ENCODE measurements at regions not wholly inside any gene's neighbourhood (a gene's known extent, or its start where the extent isn't known, plus 50 kb on each side); places are given as distances from the start of the nearest gene placed in this dataset.

DNA sequence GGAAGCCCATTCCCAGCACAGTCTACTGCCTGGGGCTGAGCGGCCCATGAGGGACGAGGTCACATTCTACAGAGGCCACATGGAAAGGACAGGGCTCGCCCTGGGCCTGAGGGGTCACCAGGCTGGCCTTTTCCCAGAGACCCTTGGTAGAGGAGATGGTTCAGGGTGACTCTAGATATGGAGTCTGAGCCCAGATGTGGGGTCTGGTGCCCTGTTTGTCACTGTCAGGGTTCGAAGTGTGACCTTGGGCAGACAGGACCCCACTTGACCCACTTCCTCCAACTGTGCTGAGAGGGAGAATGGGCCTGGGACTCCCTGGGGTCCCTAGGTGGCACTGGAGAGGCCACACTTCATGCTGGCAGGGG, 81.0 kb downstream of the MYEOV start:
- no peaks in the 10 kb centered on the region for H3K79me1 ChIP-seq (ENCODE audit: low read depth in 1 of 2, low read length in 2 of 2)
- peaks cover 1% of the 10 kb centered on the region; the same call in 1 of the 2 replicates for H3K9me3 ChIP-seq (ENCODE audit: control insufficient read depth, insufficient read depth, low read length)
- H4K91ac ChIP-seq (ENCODE audit: insufficient read depth, low read depth, low read length) = no peak overlapping the region
- BruUV-seq (replicated peaks) = no TSS peak
- H3K36me3 ChIP-seq (ENCODE audit: control insufficient read depth, insufficient read depth, low read length) = no peaks in the 10 kb centered on the region
- H3K27me3 ChIP-seq (ENCODE audit: control insufficient read depth, insufficient read depth, low read length) = no peaks in the 10 kb centered on the region
- no peak overlapping the region for H2BK15ac ChIP-seq (ENCODE audit: low read depth, low read length)
- no peak for ATAC-seq (ENCODE audit: low read depth)
- H2AK9ac ChIP-seq (replicated peaks; ENCODE audit: low read depth, low read length, poor library complexity) = peak overlapping the region; percentile 23
- no peak for TF ChIP-seq CEBPB (IDR thresholded peaks at IDR 0.05; ENCODE audit: low read depth, low read length)
- TF ChIP-seq CHD1 (IDR thresholded peaks at IDR 0.05; ENCODE audit: low read depth, low read length) = no peak
- TF ChIP-seq, protein P1, sequence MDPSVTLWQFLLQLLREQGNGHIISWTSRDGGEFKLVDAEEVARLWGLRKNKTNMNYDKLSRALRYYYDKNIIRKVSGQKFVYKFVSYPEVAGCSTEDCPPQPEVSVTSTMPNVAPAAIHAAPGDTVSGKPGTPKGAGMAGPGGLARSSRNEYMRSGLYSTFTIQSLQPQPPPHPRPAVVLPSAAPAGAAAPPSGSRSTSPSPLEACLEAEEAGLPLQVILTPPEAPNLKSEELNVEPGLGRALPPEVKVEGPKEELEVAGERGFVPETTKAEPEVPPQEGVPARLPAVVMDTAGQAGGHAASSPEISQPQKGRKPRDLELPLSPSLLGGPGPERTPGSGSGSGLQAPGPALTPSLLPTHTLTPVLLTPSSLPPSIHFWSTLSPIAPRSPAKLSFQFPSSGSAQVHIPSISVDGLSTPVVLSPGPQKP (IDR thresholded peaks at IDR 0.05; ENCODE audit: borderline replicate concordance, low read depth, low read length) = no peak
- no peak for TF ChIP-seq BHLHE40 (IDR thresholded peaks at IDR 0.05; ENCODE audit: low read depth, low read length)
- TF ChIP-seq POLR2A (IDR thresholded peaks at IDR 0.05; ENCODE audit: low read depth, low read length) = no peak
- TF ChIP-seq MXI1 (IDR thresholded peaks at IDR 0.05; ENCODE audit: borderline replicate concordance, low read depth, low read length) = no peak
- TF ChIP-seq SMC3 (IDR thresholded peaks at IDR 0.05; ENCODE audit: low read depth, low read length) = no peak
- TF ChIP-seq MAZ (IDR thresholded peaks at IDR 0.05; ENCODE audit: borderline replicate concordance, low read depth, low read length) = no peak
- TF ChIP-seq MAFK (IDR thresholded peaks at IDR 0.05; ENCODE audit: low read depth, low read length) = no peak
- TF ChIP-seq RFX5 (IDR thresholded peaks at IDR 0.05; ENCODE audit: low read depth, low read length) = no peak
- TF ChIP-seq, protein P2, sequence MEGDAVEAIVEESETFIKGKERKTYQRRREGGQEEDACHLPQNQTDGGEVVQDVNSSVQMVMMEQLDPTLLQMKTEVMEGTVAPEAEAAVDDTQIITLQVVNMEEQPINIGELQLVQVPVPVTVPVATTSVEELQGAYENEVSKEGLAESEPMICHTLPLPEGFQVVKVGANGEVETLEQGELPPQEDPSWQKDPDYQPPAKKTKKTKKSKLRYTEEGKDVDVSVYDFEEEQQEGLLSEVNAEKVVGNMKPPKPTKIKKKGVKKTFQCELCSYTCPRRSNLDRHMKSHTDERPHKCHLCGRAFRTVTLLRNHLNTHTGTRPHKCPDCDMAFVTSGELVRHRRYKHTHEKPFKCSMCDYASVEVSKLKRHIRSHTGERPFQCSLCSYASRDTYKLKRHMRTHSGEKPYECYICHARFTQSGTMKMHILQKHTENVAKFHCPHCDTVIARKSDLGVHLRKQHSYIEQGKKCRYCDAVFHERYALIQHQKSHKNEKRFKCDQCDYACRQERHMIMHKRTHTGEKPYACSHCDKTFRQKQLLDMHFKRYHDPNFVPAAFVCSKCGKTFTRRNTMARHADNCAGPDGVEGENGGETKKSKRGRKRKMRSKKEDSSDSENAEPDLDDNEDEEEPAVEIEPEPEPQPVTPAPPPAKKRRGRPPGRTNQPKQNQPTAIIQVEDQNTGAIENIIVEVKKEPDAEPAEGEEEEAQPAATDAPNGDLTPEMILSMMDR (conservative IDR thresholded peaks at IDR 0.05; ENCODE audit: low read depth, low read length) = no peak
- TF ChIP-seq, protein P3, sequence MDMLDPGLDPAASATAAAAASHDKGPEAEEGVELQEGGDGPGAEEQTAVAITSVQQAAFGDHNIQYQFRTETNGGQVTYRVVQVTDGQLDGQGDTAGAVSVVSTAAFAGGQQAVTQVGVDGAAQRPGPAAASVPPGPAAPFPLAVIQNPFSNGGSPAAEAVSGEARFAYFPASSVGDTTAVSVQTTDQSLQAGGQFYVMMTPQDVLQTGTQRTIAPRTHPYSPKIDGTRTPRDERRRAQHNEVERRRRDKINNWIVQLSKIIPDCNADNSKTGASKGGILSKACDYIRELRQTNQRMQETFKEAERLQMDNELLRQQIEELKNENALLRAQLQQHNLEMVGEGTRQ (IDR thresholded peaks at IDR 0.05; ENCODE audit: low read depth, low read length) = no peak
- TF ChIP-seq NFE2L2 (IDR thresholded peaks at IDR 0.05; ENCODE audit: low read depth, low read length) = no peak
- TF ChIP-seq RCOR1 (IDR thresholded peaks at IDR 0.05; ENCODE audit: insufficient replicate concordance, low read length) = no peak
- TF ChIP-seq RAD21 (IDR thresholded peaks at IDR 0.05; ENCODE audit: low read length) = no peak
- TF ChIP-seq FOS (IDR thresholded peaks at IDR 0.05; ENCODE audit: low read depth, low read length) = no peak
- POLR2A ChIA-PET (ENCODE audit: unreplicated experiment) = no interaction called here
- no peak overlapping the region for H3K18ac ChIP-seq (ENCODE audit: low read depth, low read length)
- in situ Hi-C loops (cut with MboI; ENCODE audit: low sequenced_read_pairs) (no loop called here), dilution Hi-C loops (cut with HindIII; ENCODE audit: low sequenced_read_pairs, unreplicated experiment) (no loop called here), intact Hi-C loops (cut with micrococcal nuclease) (no loop called here)
- H2AFZ ChIP-seq (replicated peaks; ENCODE audit: low read length, poor library complexity) = no peak overlapping the region
- no peak overlapping the region for H3K9ac ChIP-seq (ENCODE audit: low read depth, low read length)
- no peak overlapping the region for H3K4ac ChIP-seq (ENCODE audit: low read depth, low read length)
- no peak overlapping the region for H2BK120ac ChIP-seq (ENCODE audit: low read depth, low read length)
- H4K20me1 ChIP-seq (ENCODE audit: insufficient read depth, low read length) = no peaks in the 10 kb centered on the region
- H2AK5ac ChIP-seq (ENCODE audit: low read depth, low read length) = 0 out of 2 replicates have a peak overlapping the region, but pooled peaks have one; percentile 32
- no peak overlapping the region for H3K4me3 ChIP-seq (ENCODE audit: insufficient read depth, low read depth, low read length)
- no peak overlapping the region for H3K14ac ChIP-seq (replicated peaks; ENCODE audit: low read depth, low read length)
- CTCF ChIA-PET = no interaction called here
- 100% methylated on average over 2 of the region's 4 CpGs; no CpG with 5 or more reads in 1 of the 2 experiments for WGBS, 2 experiments (ENCODE audit: extremely low coverage in 2 of 2, insufficient read length in 1 of 2)
- H3K56ac ChIP-seq (ENCODE audit: extremely low read depth, insufficient read depth, low read length) = no peak overlapping the region
- no peaks in the 10 kb centered on the region for H3K9me1 ChIP-seq (ENCODE audit: insufficient read depth, low read length)
- no peak overlapping the region for H3K23ac ChIP-seq (ENCODE audit: low read depth, low read length)
- H3K27ac ChIP-seq (ENCODE audit: insufficient read depth, low read length) = no peak overlapping the region
- no peak overlapping the region for H2BK5ac ChIP-seq (ENCODE audit: low read depth, low read length, poor library complexity, severe bottlenecking)
- no peak overlapping the region for H4K5ac ChIP-seq (ENCODE audit: low read depth, low read length)
- no peak overlapping the region for H3K4me2 ChIP-seq (ENCODE audit: low read depth, low read length)
- H4K8ac ChIP-seq (ENCODE audit: low read depth in 2 of 2, low read length in 2 of 2) = no peak overlapping the region
- H2BK20ac ChIP-seq (ENCODE audit: low read depth, low read length) = no peak overlapping the region
- H3K4me1 ChIP-seq (ENCODE audit: control insufficient read depth, insufficient read depth, low read length) = no peaks in the 10 kb centered on the region
- DNase-seq = no peak

Data from IMR-90 (cell line).